HG03175 (cell line): ENCODE measurements at regions not wholly inside any gene's neighbourhood (a gene's known extent, or its start where the extent isn't known, plus 50 kb on each side); places are given as distances from the start of the nearest gene placed in this dataset.

ENCODE experiments used
- ATAC-seq: cut with Tn5 transposase; IDR thresholded peaks from one replicate; pipeline ENCODE4 v1.9.1; 2021; ENCODE audit warnings: mild to moderate bottlenecking, moderate library complexity; ENCODE audit not compliant: unreplicated experiment

- ATAC-seq, result no peak
Observed at GRCh38 chr7:17158261-17158660, 140.2 kb upstream of the AHR start.

GRCh38 chr7:17159500-17160037 is 138.9 kb upstream of the AHR start:
- ATAC-seq, result peak; percentile 83

GRCh38 chr7:17166824-17167379 is 131.6 kb upstream of the AHR start:
- peak; percentile 89 for ATAC-seq

- no peak for ATAC-seq
Observed at GRCh38 chr7:17168416-17168815, 130.0 kb upstream of the AHR start.

- ATAC-seq, result no peak
Observed at GRCh38 chr7:17171427-17171826, 127.0 kb upstream of the AHR start.

GRCh38 chr7:17176371-17177032 is 122.0 kb upstream of the AHR start:
- ATAC-seq, result no peak

- no peak for ATAC-seq
Observed at GRCh38 chr7:17178545-17178944, 119.9 kb upstream of the AHR start.

GRCh38 chr7:17181482-17181881 is 117.0 kb upstream of the AHR start:
- ATAC-seq, result no peak

GRCh38 chr7:17183630-17184328 is 114.7 kb upstream of the AHR start:
- no peak for ATAC-seq

GRCh38 chr7:17184805-17185689 is 113.4 kb upstream of the AHR start:
- ATAC-seq, result peak; percentile 24

- peak; percentile 100 for ATAC-seq
Observed at GRCh38 chr7:17185690-17186070, 112.8 kb upstream of the AHR start.

- ATAC-seq, result no peak
Observed at GRCh38 chr7:17186745-17187530, 111.5 kb upstream of the AHR start.

GRCh38 chr7:17194656-17195055 is 103.8 kb upstream of the AHR start:
- no peak for ATAC-seq

GRCh38 chr7:17195576-17195975 is 102.9 kb upstream of the AHR start:
- ATAC-seq, result peak; percentile 91

GRCh38 chr7:17205910-17206309 is 92.5 kb upstream of the AHR start:
- ATAC-seq, result no peak

GRCh38 chr7:17206349-17206905 is 92.0 kb upstream of the AHR start:
- ATAC-seq, result no peak

- no peak for ATAC-seq
Observed at GRCh38 chr7:17207220-17207619, 91.2 kb upstream of the AHR start.

- no peak for ATAC-seq
Observed at GRCh38 chr7:17209101-17209500, 89.4 kb upstream of the AHR start.

- no peak for ATAC-seq
Observed at GRCh38 chr7:17211307-17211836, 87.1 kb upstream of the AHR start.

GRCh38 chr7:17212188-17212587 is 86.3 kb upstream of the AHR start:
- no peak for ATAC-seq
